ENCODE measurements at regions not wholly inside any gene's neighbourhood (a gene's known extent, or its start where the extent isn't known, plus 50 kb on each side); places are given as distances from the start of the nearest gene placed in this dataset.

DNA sequence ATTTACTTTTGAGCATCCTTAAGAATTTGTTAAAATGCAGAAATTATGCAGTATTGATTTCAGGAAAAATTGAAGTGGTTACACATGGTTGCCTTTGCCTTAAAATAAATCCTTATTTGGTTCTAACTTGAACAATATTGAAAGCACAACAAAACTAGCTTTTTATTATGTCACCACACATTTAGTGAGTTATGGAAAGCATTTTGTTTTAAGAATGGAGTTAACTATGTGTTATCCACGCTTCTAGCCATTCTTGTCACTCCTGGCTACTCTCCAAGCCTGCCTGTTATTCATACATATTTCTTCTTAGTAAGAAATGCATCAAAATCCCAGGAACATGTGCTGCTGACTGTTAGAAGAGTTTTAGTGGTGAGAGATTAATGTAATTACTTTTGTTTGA, 73.9 kb downstream of the FAT4 start:
- TF ChIP-seq CTCF (IDR thresholded peaks at IDR 0.05; ENCODE audit: insufficient read depth, low read depth, low read length) (no peak), EZH2 (IDR thresholded peaks at IDR 0.05; ENCODE audit: insufficient read depth, low read length) (no peak)
